Mesenchymal stem cell (in vitro differentiated cells and primary cell): ENCODE measurements at regions not wholly inside any gene's neighbourhood (a gene's known extent, or its start where the extent isn't known, plus 50 kb on each side); places are given as distances from the start of the nearest gene placed in this dataset.

Experiments
- DNase-seq: peaks from one replicate; pipeline ENCODE4 v3.0.0-alpha.2; 2013
- H2AFZ ChIP-seq: one replicate; pipeline ENCODE4 v1.6.1; 2013; ENCODE audit warnings: low read depth, mild to moderate bottlenecking, control low read depth, inconsistent platforms, low read length, moderate library complexity
- H2AK5ac ChIP-seq: 2 replicates; pipeline ENCODE4 v1.6.1; 2013; ENCODE audit warnings: low read length, moderate library complexity, mild to moderate bottlenecking, inconsistent platforms; ENCODE audit not compliant: severe bottlenecking
- H2BK120ac ChIP-seq: one replicate; pipeline ENCODE4 v1.6.1; 2013; ENCODE audit warnings: low read depth, mild to moderate bottlenecking, inconsistent platforms, low read length, moderate library complexity
- H2BK12ac ChIP-seq, 2 experiments: one replicate each; pipeline ENCODE4 v1.6.1; 2013; ENCODE audit warnings: inconsistent platforms in 2 of 2, low read length in 2 of 2, mild to moderate bottlenecking in 2 of 2, moderate library complexity in 2 of 2, control low read depth in 1 of 2
- H2BK15ac ChIP-seq: one replicate; pipeline ENCODE4 v1.6.1; 2013; ENCODE audit warnings: mild to moderate bottlenecking, low read depth, inconsistent platforms; ENCODE audit not compliant: poor library complexity, severe bottlenecking
- H2BK5ac ChIP-seq: 2 replicates; pipeline ENCODE4 v1.6.1; 2013; ENCODE audit warnings: low read depth, mild to moderate bottlenecking, low read length, control low read depth, inconsistent platforms; ENCODE audit not compliant: poor library complexity, severe bottlenecking
- H3K14ac ChIP-seq, 2 experiments: one replicate each; pipeline ENCODE4 v1.6.1; 2013; ENCODE audit warnings: inconsistent platforms in 2 of 2, low read length in 2 of 2, control low read depth in 1 of 2, mild to moderate bottlenecking in 1 of 2, moderate library complexity in 1 of 2
- H3K18ac ChIP-seq, 2 experiments: one replicate each; pipeline ENCODE4 v1.6.1; 2013; ENCODE audit warnings: inconsistent platforms in 2 of 2, low read length in 2 of 2, control low read depth in 1 of 2, low read depth in 1 of 2, mild to moderate bottlenecking in 1 of 2
- H3K23ac ChIP-seq, 2 experiments: one replicate each; pipeline ENCODE4 v1.6.1; 2013; ENCODE audit warnings: inconsistent platforms in 2 of 2, low read length in 2 of 2, mild to moderate bottlenecking in 2 of 2, moderate library complexity in 2 of 2, control low read depth in 1 of 2
- H3K27ac ChIP-seq: 2 replicates; pipeline ENCODE4 v1.5.1; 2013; ENCODE audit warnings: mild to moderate bottlenecking, moderate library complexity, low read length, control low read depth, inconsistent platforms; ENCODE audit not compliant: poor library complexity, severe bottlenecking
- H3K27me3 ChIP-seq, 2 experiments: 2 replicates each; pipeline versions ENCODE4 v1.6.1 to v1.7.0; 2013; ENCODE audit warnings: low read length in 2 of 2, mild to moderate bottlenecking in 2 of 2, moderate library complexity in 2 of 2, control low read depth in 1 of 2, inconsistent platforms in 1 of 2; ENCODE audit not compliant: control insufficient read depth in 1 of 2, insufficient read depth in 1 of 2
- H3K36me3 ChIP-seq, 2 experiments: 2 replicates each; pipeline versions ENCODE4 v1.6.1 to v1.7.0; 2013; ENCODE audit warnings: low read length in 2 of 2, control low read depth in 1 of 2, inconsistent platforms in 1 of 2, low read depth in 1 of 2, mild to moderate bottlenecking in 1 of 2; ENCODE audit not compliant: insufficient read depth in 2 of 2, control insufficient read depth in 1 of 2
- H3K4ac ChIP-seq, 2 experiments: one replicate each; pipeline ENCODE4 v1.6.1; 2013; ENCODE audit warnings: inconsistent platforms in 2 of 2, low read length in 2 of 2, mild to moderate bottlenecking in 2 of 2, moderate library complexity in 2 of 2, control low read depth in 1 of 2, low read depth in 1 of 2
- H3K4me1 ChIP-seq: 2 replicates; pipeline ENCODE4 v1.6.1; 2013; ENCODE audit warnings: low read depth, low read length, control low read depth; ENCODE audit not compliant: control insufficient read depth, insufficient read depth
- H3K4me2 ChIP-seq: 2 replicates; pipeline ENCODE4 v1.6.1; 2013; ENCODE audit warnings: low read length, mild to moderate bottlenecking, inconsistent platforms; ENCODE audit not compliant: poor library complexity, severe bottlenecking
- H3K4me3 ChIP-seq, 2 experiments: 2 replicates each; pipeline versions ENCODE4 v1.5.1 to v1.7.0; 2013; ENCODE audit warnings: low read length in 2 of 2, mild to moderate bottlenecking in 2 of 2, control low read depth in 1 of 2, low read depth in 1 of 2; ENCODE audit not compliant: insufficient read depth in 1 of 2
- H3K79me1 ChIP-seq: replicated peaks from 2 replicates; pipeline ENCODE4 v1.6.1; 2013; ENCODE audit warnings: mild to moderate bottlenecking, control low read depth, low read length, inconsistent platforms; ENCODE audit not compliant: poor library complexity, severe bottlenecking
- H3K9ac ChIP-seq: 2 replicates; pipeline ENCODE4 v1.7.0; 2013; ENCODE audit warnings: mild to moderate bottlenecking, low read length, moderate library complexity
- H3K9me3 ChIP-seq: 2 replicates; pipeline ENCODE4 v1.7.0; 2013; ENCODE audit warnings: mild to moderate bottlenecking, low read length; ENCODE audit not compliant: control insufficient read depth
- H4K8ac ChIP-seq: one replicate; pipeline ENCODE4 v1.6.1; 2013; ENCODE audit warnings: inconsistent platforms, mild to moderate bottlenecking, low read length, moderate library complexity
- H4K91ac ChIP-seq: one replicate; pipeline ENCODE4 v1.6.1; 2013; ENCODE audit warnings: mild to moderate bottlenecking, low read length, inconsistent platforms
- whole genome bisulfite sequencing: methylation state at CpG from one replicate; pipeline ENCODE4 v1.1.7; 2013; ENCODE audit warnings: mixed read lengths; 5-methylcytosine and 5-hydroxymethylcytosine counted together

- Histone ChIP-seq H3K27me3 (no peaks in the 10 kb centered on the region), H2AK5ac (no peak overlapping the region), H3K79me1 (no peaks in the 10 kb centered on the region), H3K4me3 (no peak overlapping the region), H4K8ac (no peak overlapping the region), H3K4me2 (no peak overlapping the region), H3K9me3 (peaks cover 5% of the 10 kb centered on the region), H3K36me3 (no peaks in the 10 kb centered on the region), H3K18ac (no peak overlapping the region), H2BK12ac (no peak overlapping the region), H2BK15ac (no peak overlapping the region), H3K4me1 (peaks cover 6% of the 10 kb centered on the region), H3K4ac (no peak overlapping the region), H2AFZ (no peak overlapping the region), H3K14ac (no peak overlapping the region), H2BK120ac (no peak overlapping the region), H4K91ac (no peak overlapping the region), H3K27ac (no peak overlapping the region), H2BK5ac (no peak overlapping the region), H3K23ac (no peak overlapping the region), H3K9ac (peak overlapping the region; percentile 48)
- DNase-seq, result no peak
- 87% methylated on average over 4 of the region's 6 CpGs for WGBS
Observed at GRCh38 chr12:114917307-114917706, 233.3 kb upstream of the TBX3 start.

DNA sequence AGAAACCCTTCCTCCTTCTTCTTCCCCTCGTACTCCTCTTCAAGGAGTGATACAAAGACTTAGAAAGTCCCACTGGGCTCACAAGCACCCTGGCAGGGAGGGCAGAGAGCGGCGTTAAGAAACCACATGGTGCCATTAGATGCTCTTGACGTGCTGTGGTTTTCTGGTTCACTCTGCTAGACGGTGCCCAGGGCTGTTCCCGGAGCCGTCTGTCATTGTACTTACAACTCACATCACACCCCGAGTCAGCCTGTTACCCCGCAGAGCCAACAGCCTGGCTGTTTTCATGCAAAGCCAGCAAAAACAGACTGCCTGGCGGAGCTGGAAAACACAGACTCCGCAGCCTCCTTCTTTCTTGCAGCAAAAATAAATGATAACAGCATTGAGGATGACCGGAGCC, 232.6 kb upstream of the TBX3 start:
- Histone ChIP-seq H2AFZ (no peak overlapping the region), H3K27ac (no peak overlapping the region), H3K23ac (no peak overlapping the region), H3K9ac (peak overlapping the region; percentile 48), H3K4me3 (no peak overlapping the region), H2AK5ac (no peak overlapping the region), H3K9me3 (peaks cover 5% of the 10 kb centered on the region), H3K79me1 (no peaks in the 10 kb centered on the region), H4K91ac (no peak overlapping the region), H2BK5ac (no peak overlapping the region), H4K8ac (peak overlapping the region; percentile 72), H2BK120ac (no peak overlapping the region), H3K14ac (no peak overlapping the region), H3K18ac (peak overlapping the region in 1 of 2 experiments; percentile 31), H3K4ac (no peak overlapping the region), H3K27me3 (no peaks in the 10 kb centered on the region), H3K36me3 (no peaks in the 10 kb centered on the region), H3K4me2 (no peak overlapping the region), H2BK12ac (peak overlapping the region in 1 of 2 experiments; percentile 65), H2BK15ac (peak overlapping the region; percentile 39), H3K4me1 (peaks cover 6% of the 10 kb centered on the region)
- DNase-seq, result peak; percentile 61
- WGBS, result 62% methylated on average over 12 of the region's 12 CpGs

GRCh38 chr12:114916124-114916523, 232.1 kb upstream of the TBX3 start:
- H3K79me1 ChIP-seq, result no peaks in the 10 kb centered on the region
- peak; percentile 90 for DNase-seq

DNA sequence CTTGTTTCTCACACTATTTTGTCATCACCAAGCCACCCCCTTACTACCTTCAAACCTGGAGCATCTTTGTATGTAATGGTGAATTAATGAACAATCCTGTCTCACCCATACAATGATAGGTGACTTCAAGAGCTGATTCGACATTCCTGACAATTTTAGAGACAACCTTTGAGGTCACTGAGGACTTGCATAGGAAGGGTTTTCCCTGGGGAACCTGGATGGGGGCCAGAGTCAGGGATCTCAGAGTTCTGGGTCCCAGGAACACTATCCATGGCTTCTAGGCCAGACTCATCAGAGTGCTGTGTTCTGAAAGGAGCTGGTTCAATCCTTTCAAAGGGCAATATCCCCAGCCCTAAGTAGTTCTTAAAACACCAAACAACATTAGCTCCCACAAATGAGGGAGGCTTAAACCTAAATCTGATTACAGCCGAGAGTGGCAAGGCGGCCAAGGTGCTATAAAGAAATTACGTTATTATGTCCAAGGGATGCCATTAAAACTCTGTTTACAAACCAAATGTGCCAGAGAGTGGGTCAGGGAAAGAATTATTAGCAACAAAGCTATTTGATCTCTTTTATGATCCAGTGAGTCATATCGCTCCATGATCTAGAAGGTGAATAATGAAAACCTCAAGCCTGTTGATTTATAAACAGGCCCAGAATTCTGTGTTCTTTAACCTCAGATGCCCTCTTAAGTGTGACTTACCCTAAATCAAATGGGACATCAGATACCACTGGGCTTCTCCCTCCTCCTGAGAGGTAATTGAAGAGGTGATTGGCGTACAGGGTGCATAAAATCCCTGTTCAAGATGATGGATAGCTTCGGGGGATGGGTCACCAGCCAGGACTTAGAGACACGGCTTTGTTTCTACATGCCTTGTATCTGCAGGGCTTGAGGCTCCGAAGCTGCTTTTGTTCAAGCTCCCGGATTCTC, 230.2 kb upstream of the TBX3 start:
- Histone ChIP-seq H3K4ac (peak overlapping the region in 1 of 2 experiments; percentile 43), H3K79me1 (no peaks in the 10 kb centered on the region), H3K14ac (no peak overlapping the region), H2AFZ (no peak overlapping the region), H4K91ac (no peak overlapping the region), H3K4me1 (peaks cover 6% of the 10 kb centered on the region), H3K18ac (peak overlapping the region; percentile 23 to 55), H2BK120ac (no peak overlapping the region), H3K27me3 (no peaks in the 10 kb centered on the region), H3K36me3 (no peaks in the 10 kb centered on the region), H2BK5ac (no peak overlapping the region), H3K4me2 (no peak overlapping the region), H2AK5ac (no peak overlapping the region), H3K9ac (peak overlapping the region; percentile 25), H3K4me3 (peak overlapping the region in 1 of 2 experiments; percentile 39), H2BK15ac (no peak overlapping the region), H3K23ac (no peak overlapping the region), H2BK12ac (peak overlapping the region; percentile 18 to 67), H3K9me3 (peaks cover 5% of the 10 kb centered on the region), H4K8ac (peak overlapping the region; percentile 23), H3K27ac (no peak overlapping the region)
- WGBS, result 49% methylated on average over 9 of the region's 10 CpGs
- peak; percentile 65 for DNase-seq

More at GRCh38 chr12:114916124-114916523, 232.1 kb upstream of the TBX3 start:
- no peak overlapping the region for H3K4me3 ChIP-seq
- no peak overlapping the region for H2AK5ac ChIP-seq
- no peak overlapping the region for H2BK5ac ChIP-seq
- H3K18ac ChIP-seq, result peak overlapping the region in 1 of 2 experiments; percentile 88
- no peak overlapping the region for H3K4me2 ChIP-seq
- H3K27me3 ChIP-seq, result no peaks in the 10 kb centered on the region
- H3K23ac ChIP-seq, result no peak overlapping the region
- H2AFZ ChIP-seq, result no peak overlapping the region
- H2BK15ac ChIP-seq, result peak overlapping the region; percentile 28
- H3K9ac ChIP-seq, result peak overlapping the region; percentile 65
- H3K4ac ChIP-seq, result no peak overlapping the region
- no peak overlapping the region for H3K14ac ChIP-seq
- 3% methylated on average over 2 of the region's 3 CpGs for WGBS
- H4K91ac ChIP-seq, result no peak overlapping the region
- H3K36me3 ChIP-seq, result no peaks in the 10 kb centered on the region
- H3K27ac ChIP-seq, result no peak overlapping the region
- H3K9me3 ChIP-seq, result peaks cover 5% of the 10 kb centered on the region
- H4K8ac ChIP-seq, result no peak overlapping the region
- H3K4me1 ChIP-seq, result peaks cover 6% of the 10 kb centered on the region
- peak overlapping the region; percentile 56 for H2BK120ac ChIP-seq
- H2BK12ac ChIP-seq, result no peak overlapping the region
